ENCODE measurements at regions not wholly inside any gene's neighbourhood (a gene's known extent, or its start where the extent isn't known, plus 50 kb on each side); places are given as distances from the start of the nearest gene placed in this dataset.

DNA sequence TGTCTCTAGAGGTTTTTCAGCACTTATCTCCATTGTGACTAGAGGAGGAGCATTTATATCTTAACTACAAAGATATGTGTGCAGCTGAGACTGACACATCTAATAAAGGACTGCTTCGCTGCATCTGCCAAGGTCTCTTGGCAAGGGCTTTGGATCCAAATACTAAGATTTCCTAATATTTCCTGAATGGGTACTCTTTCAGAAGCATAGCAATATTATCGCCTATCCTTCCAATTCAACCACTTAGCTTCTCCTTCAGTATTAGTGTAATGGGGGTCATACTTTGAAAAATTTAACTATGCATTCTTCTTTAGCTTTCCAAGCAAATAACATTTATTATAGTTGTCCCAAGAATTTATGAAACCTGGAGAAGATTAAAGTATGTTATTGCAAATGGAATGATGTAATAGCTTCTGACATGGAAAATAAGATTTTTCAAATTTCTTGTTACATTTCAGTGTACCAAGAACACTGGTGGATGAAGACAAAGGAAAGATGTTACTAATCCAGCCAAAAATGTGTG is 243.0 kb upstream of the PDE3A start:
- TF ChIP-seq POLR2AphosphoS5 (IDR thresholded peaks at IDR 0.05; ENCODE audit: borderline replicate concordance, low read depth, low read length) = no peak
- TF ChIP-seq EZH2 (IDR thresholded peaks at IDR 0.05) = no peak
- no peak for TF ChIP-seq FOXP2 (optimal IDR thresholded peaks at IDR 0.05; ENCODE audit: control extremely low read depth, extremely low read length, insufficient read depth)
